Type B pancreatic cell (in vitro differentiated cells): ENCODE measurements at regions not wholly inside any gene's neighbourhood (a gene's known extent, or its start where the extent isn't known, plus 50 kb on each side); places are given as distances from the start of the nearest gene placed in this dataset.

Source experiments
- DNase-seq: peaks from one replicate; pipeline ENCODE4 v3.0.0; 2021; ENCODE audit warnings: mixed read lengths; ENCODE audit not compliant: unreplicated experiment; ENCODE audit errors: extremely low spot score
- H3K27ac Mint-ChIP-seq: 2 replicates; pipeline ENCODE4 v1.8.0; 2021; ENCODE audit warnings: mild to moderate bottlenecking, mixed read lengths
- H3K27me3 Mint-ChIP-seq: 2 replicates; pipeline ENCODE4 v1.8.0; 2021; ENCODE audit warnings: mixed read lengths
- H3K36me3 Mint-ChIP-seq: 2 replicates; pipeline ENCODE4 v1.8.0; 2021; ENCODE audit warnings: mixed read lengths
- H3K4me1 Mint-ChIP-seq: one replicate; pipeline ENCODE4 v1.8.0; 2021; ENCODE audit warnings: mixed read lengths; ENCODE audit not compliant: unreplicated experiment
- H3K4me3 Mint-ChIP-seq: 2 replicates; pipeline ENCODE4 v1.8.0; 2021; ENCODE audit warnings: mild to moderate bottlenecking, mixed read lengths
- H3K9me3 Mint-ChIP-seq: 2 replicates; pipeline ENCODE4 v1.8.0; 2021; ENCODE audit warnings: mixed read lengths
- CTCF ChIP-seq: fragments of 200-600 bp; sonication (generic); conservative IDR thresholded peaks from 2 replicates; pipeline ENCODE4 v1.5.0; 2021; ENCODE audit warnings: antibody characterized with exemption, mild to moderate bottlenecking

- DNase-seq, result no peak
- H3K27me3 Mint-ChIP-seq, result no peaks in the 10 kb centered on the region
Observed at GRCh38 chr18:34543356-34543755, 166.7 kb upstream of the DTNA start.

GRCh38 chr18:34543945-34544344, 166.2 kb upstream of the DTNA start:
- H3K4me1 Mint-ChIP-seq, result no peaks in the 10 kb centered on the region
- H3K27me3 Mint-ChIP-seq, result no peaks in the 10 kb centered on the region
- no peaks in the 10 kb centered on the region for H3K9me3 Mint-ChIP-seq
- DNase-seq, result no peak
- no peaks in the 10 kb centered on the region for H3K36me3 Mint-ChIP-seq
- no peak overlapping the region for H3K27ac Mint-ChIP-seq
- H3K4me3 Mint-ChIP-seq, result no peak overlapping the region
- no peak for TF ChIP-seq CTCF

More at GRCh38 chr18:34543356-34543755, 166.7 kb upstream of the DTNA start:
- no peaks in the 10 kb centered on the region for H3K36me3 Mint-ChIP-seq
- H3K4me3 Mint-ChIP-seq, result no peak overlapping the region
- no peak overlapping the region for H3K27ac Mint-ChIP-seq
- H3K9me3 Mint-ChIP-seq, result no peaks in the 10 kb centered on the region
- H3K4me1 Mint-ChIP-seq, result no peaks in the 10 kb centered on the region
- TF ChIP-seq CTCF, result no peak

- Mint-ChIP-seq H3K27ac (no peak overlapping the region), H3K36me3 (no peaks in the 10 kb centered on the region), H3K27me3 (no peaks in the 10 kb centered on the region), H3K4me1 (no peaks in the 10 kb centered on the region), H3K4me3 (no peak overlapping the region), H3K9me3 (no peaks in the 10 kb centered on the region)
- TF ChIP-seq CTCF, result no peak
- no peak for DNase-seq
Observed at GRCh38 chr18:34544930-34545329, 165.2 kb upstream of the DTNA start.

- Mint-ChIP-seq H3K27me3 (no peaks in the 10 kb centered on the region), H3K4me3 (no peak overlapping the region), H3K9me3 (no peaks in the 10 kb centered on the region), H3K36me3 (no peaks in the 10 kb centered on the region), H3K27ac (no peak overlapping the region), H3K4me1 (no peaks in the 10 kb centered on the region)
- TF ChIP-seq CTCF, result no peak
- DNase-seq, result no peak
Observed at GRCh38 chr18:34548120-34548972, 161.8 kb upstream of the DTNA start.

GRCh38 chr18:34548973-34549294, 161.2 kb upstream of the DTNA start:
- Mint-ChIP-seq H3K4me3 (no peak overlapping the region), H3K27ac (no peak overlapping the region), H3K27me3 (no peaks in the 10 kb centered on the region), H3K9me3 (no peaks in the 10 kb centered on the region), H3K36me3 (no peaks in the 10 kb centered on the region), H3K4me1 (no peaks in the 10 kb centered on the region)
- no peak for TF ChIP-seq CTCF
- DNase-seq, result no peak
